SU-DHL-6 (cell line): ENCODE measurements at regions not wholly inside any gene's neighbourhood (a gene's known extent, or its start where the extent isn't known, plus 50 kb on each side); places are given as distances from the start of the nearest gene placed in this dataset.

Source experiments
- H2AFZ ChIP-seq: fragments of 200-600 bp; sonication (generic); 2 replicates; pipeline ENCODE4 v1.6.1; 2014; ENCODE audit warnings: low read depth, mild to moderate bottlenecking, moderate library complexity, mixed read lengths, antibody characterized with exemption, low read length; ENCODE audit not compliant: severe bottlenecking
- H3F3A ChIP-seq: fragments of 200-600 bp; shearing (Covaris generic); 2 replicates; pipeline ENCODE4 v1.6.0; 2016; ENCODE audit warnings: antibody characterized with exemption, mild to moderate bottlenecking; ENCODE audit not compliant: insufficient read depth
- H3K27ac ChIP-seq: fragments of 200-600 bp; sonication (generic); 2 replicates; pipeline ENCODE4 v1.5.1; 2016; ENCODE audit warnings: low read depth, mild to moderate bottlenecking, low read length, moderate library complexity, mixed read lengths
- H3K27me3 ChIP-seq: fragments of 200-600 bp; sonication (generic), shearing (Covaris generic); 2 replicates; pipeline ENCODE4 v1.6.0; 2014; ENCODE audit warnings: mild to moderate bottlenecking, low read length
- H3K36me3 ChIP-seq: fragments of 200-600 bp; sonication (generic); 2 replicates; pipeline ENCODE4 v1.6.1; 2014; ENCODE audit warnings: mild to moderate bottlenecking, low read length, mixed read lengths
- H3K4me2 ChIP-seq: fragments of 300-600, 200-600 bp; shearing (Covaris generic), sonication (generic); 2 replicates; pipeline ENCODE4 v1.6.0; 2014; ENCODE audit warnings: low read length, low read depth, mild to moderate bottlenecking; ENCODE audit not compliant: poor library complexity, severe bottlenecking
- H3K4me3 ChIP-seq: fragments of 200-600 bp; sonication (generic); 2 replicates; pipeline ENCODE4 v1.5.1; 2014; ENCODE audit warnings: antibody characterized with exemption, low read length, mild to moderate bottlenecking, mixed read lengths; ENCODE audit not compliant: insufficient read depth, poor library complexity, severe bottlenecking
- H3K79me2 ChIP-seq: fragments of 200-600 bp; sonication (generic); 2 replicates; pipeline ENCODE4 v1.6.1; 2014; ENCODE audit warnings: mild to moderate bottlenecking, low read length, moderate library complexity; ENCODE audit not compliant: insufficient read depth
- H3K9ac ChIP-seq: fragments of 200-600 bp; sonication (generic); 2 replicates; pipeline ENCODE4 v1.7.0; 2014; ENCODE audit warnings: mild to moderate bottlenecking, low read length
- H3K9me2 ChIP-seq: fragments of 200-600 bp; sonication (generic); replicated peaks from 2 replicates; pipeline ENCODE4 v1.6.1; 2014; ENCODE audit warnings: low read length; ENCODE audit not compliant: insufficient read depth
- H3K9me3 ChIP-seq: fragments of 200-600 bp; sonication (generic); 2 replicates; pipeline ENCODE4 v1.6.1; 2014; ENCODE audit warnings: low read length, mixed read lengths; ENCODE audit not compliant: insufficient read depth
- H4K20me1 ChIP-seq: fragments of 200-600 bp; sonication (generic); 2 replicates; pipeline ENCODE4 v1.6.1; 2014; ENCODE audit warnings: low read depth, mild to moderate bottlenecking, antibody characterized with exemption, low read length, moderate library complexity, mixed read lengths
- EZH2phosphoT487 ChIP-seq: fragments of 200-600 bp; sonication (generic), shearing (Covaris generic); conservative IDR thresholded peaks from 2 replicates; pipeline ENCODE4 v1.6.1; 2018; ENCODE audit warnings: mild to moderate bottlenecking, antibody characterized with exemption, low read length, moderate library complexity, mixed read lengths
- TF ChIP-seq, protein P1 (sequence below): fragments of 200-600 bp; sonication (generic); IDR thresholded peaks from one replicate; pipeline ENCODE4 v1.5.1; 2017; ENCODE audit warnings: antibody characterized with exemption, mild to moderate bottlenecking, low read length, moderate library complexity; ENCODE audit not compliant: insufficient read depth, poor library complexity, severe bottlenecking

DNA sequence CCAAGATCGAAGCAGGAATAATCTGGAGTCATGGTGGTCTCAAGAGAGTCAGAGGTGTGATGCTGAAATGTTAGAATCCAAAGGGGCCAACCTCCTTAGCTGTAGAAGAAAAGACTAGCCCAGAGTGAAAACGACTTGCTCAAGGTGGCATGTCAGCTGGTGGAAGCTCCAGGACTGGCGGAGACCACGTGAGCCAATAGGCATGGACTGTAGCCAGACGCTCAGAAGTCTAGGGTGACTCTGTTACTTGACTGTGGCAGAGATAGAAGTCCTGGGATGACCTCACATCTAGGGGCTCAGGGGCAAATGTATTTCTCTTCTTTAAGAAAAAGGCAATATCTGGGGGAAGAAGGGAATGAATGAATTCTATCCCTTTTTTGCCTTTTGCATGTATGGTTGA is 267.4 kb downstream of the ATG4C start:
- no peaks in the 10 kb centered on the region for H3K79me2 ChIP-seq
- no peaks in the 10 kb centered on the region for H3K36me3 ChIP-seq
- no peaks in the 10 kb centered on the region for H4K20me1 ChIP-seq
- no peaks in the 10 kb centered on the region for H3F3A ChIP-seq
- no peaks in the 10 kb centered on the region for H3K9me2 ChIP-seq
- H3K9ac ChIP-seq: no peak overlapping the region
- no peaks in the 10 kb centered on the region for H3K9me3 ChIP-seq
- no peak for TF ChIP-seq EZH2phosphoT487
- TF ChIP-seq, protein P1, sequence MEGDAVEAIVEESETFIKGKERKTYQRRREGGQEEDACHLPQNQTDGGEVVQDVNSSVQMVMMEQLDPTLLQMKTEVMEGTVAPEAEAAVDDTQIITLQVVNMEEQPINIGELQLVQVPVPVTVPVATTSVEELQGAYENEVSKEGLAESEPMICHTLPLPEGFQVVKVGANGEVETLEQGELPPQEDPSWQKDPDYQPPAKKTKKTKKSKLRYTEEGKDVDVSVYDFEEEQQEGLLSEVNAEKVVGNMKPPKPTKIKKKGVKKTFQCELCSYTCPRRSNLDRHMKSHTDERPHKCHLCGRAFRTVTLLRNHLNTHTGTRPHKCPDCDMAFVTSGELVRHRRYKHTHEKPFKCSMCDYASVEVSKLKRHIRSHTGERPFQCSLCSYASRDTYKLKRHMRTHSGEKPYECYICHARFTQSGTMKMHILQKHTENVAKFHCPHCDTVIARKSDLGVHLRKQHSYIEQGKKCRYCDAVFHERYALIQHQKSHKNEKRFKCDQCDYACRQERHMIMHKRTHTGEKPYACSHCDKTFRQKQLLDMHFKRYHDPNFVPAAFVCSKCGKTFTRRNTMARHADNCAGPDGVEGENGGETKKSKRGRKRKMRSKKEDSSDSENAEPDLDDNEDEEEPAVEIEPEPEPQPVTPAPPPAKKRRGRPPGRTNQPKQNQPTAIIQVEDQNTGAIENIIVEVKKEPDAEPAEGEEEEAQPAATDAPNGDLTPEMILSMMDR: no peak
- H3K4me2 ChIP-seq: no peak overlapping the region
- H3K4me3 ChIP-seq: no peak overlapping the region
- H3K27ac ChIP-seq: no peak overlapping the region
- no peaks in the 10 kb centered on the region for H3K27me3 ChIP-seq
- H2AFZ ChIP-seq: no peak overlapping the region

DNA sequence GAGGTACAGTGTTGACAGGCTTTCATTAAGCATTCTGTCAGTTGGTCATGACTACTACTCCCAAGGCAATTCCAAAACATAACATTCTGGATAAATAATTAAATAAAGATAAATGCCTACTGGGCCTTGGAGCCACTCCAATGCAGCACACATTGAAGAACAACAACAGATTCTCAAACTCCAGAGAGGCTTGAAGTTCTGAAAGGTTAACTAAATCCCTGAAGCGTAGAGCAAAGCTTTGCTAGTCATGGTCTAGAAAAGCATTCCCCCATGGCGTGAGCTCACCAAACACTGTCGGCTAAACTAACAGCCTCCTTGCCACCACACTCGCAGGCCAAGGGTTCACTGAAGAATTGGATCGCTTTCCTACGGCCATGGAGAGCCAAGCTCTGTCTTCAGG is 268.0 kb downstream of the ATG4C start:
- no peaks in the 10 kb centered on the region for H3K79me2 ChIP-seq

DNA sequence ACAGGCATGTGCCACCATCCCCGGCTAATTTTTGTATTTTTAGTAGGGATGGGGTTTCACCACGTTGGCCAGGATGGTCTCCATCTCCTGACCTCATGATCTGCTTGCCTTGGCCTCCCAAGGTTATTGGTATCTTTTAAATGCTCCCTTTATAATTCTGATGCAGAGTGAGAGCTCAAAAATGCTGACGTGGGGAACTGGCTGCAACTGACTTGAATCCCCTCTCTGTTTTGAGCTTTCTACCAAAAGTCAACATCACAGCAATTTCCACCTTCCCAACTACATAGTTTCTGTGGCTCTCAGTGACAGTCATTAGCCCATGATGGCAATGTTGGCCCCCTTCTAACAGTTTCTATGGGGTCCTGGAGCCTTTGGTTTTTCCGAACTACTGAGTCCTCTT is 268.2 kb upstream of the FOXD3 start:
- H3K9ac ChIP-seq: no peak overlapping the region
- H3K9me2 ChIP-seq: no peaks in the 10 kb centered on the region
- no peaks in the 10 kb centered on the region for H3F3A ChIP-seq
- no peaks in the 10 kb centered on the region for H3K9me3 ChIP-seq
- no peaks in the 10 kb centered on the region for H3K36me3 ChIP-seq
- no peak overlapping the region for H3K4me2 ChIP-seq
- no peak overlapping the region for H3K4me3 ChIP-seq
- H3K27ac ChIP-seq: no peak overlapping the region
- H3K27me3 ChIP-seq: no peaks in the 10 kb centered on the region
- H3K79me2 ChIP-seq: no peaks in the 10 kb centered on the region
- no peaks in the 10 kb centered on the region for H4K20me1 ChIP-seq
- no peak overlapping the region for H2AFZ ChIP-seq
- TF ChIP-seq, protein P1: no peak
- TF ChIP-seq EZH2phosphoT487: no peak

More for the DNA sequence above, 268.0 kb downstream of the ATG4C start:
- no peaks in the 10 kb centered on the region for H3K36me3 ChIP-seq
- no peaks in the 10 kb centered on the region for H3K27me3 ChIP-seq
- H3K4me3 ChIP-seq: no peak overlapping the region
- no peaks in the 10 kb centered on the region for H3K9me2 ChIP-seq
- H2AFZ ChIP-seq: no peak overlapping the region
- TF ChIP-seq, protein P1: no peak
- TF ChIP-seq EZH2phosphoT487: no peak
- no peak overlapping the region for H3K27ac ChIP-seq
- no peak overlapping the region for H3K4me2 ChIP-seq
- no peaks in the 10 kb centered on the region for H3F3A ChIP-seq
- no peaks in the 10 kb centered on the region for H4K20me1 ChIP-seq
- no peak overlapping the region for H3K9ac ChIP-seq
- H3K9me3 ChIP-seq: no peaks in the 10 kb centered on the region
